NCI-H345 treated with DMSO at 0.1 percent for 48 hours (cell line): ENCODE measurements at regions not wholly inside any gene's neighbourhood (a gene's known extent, or its start where the extent isn't known, plus 50 kb on each side); places are given as distances from the start of the nearest gene placed in this dataset.
"Not testable (repeated sequence)": the region's sequence is repeated elsewhere in the genome, so short reads cannot be mapped to it uniquely, and the experiment has no call there.

Source experiments
- DNase-seq: peaks from one replicate; lab custom pipeline; 2025; ENCODE audit not compliant: unreplicated experiment; lab: John Stamatoyannopoulos, UW

DNA sequence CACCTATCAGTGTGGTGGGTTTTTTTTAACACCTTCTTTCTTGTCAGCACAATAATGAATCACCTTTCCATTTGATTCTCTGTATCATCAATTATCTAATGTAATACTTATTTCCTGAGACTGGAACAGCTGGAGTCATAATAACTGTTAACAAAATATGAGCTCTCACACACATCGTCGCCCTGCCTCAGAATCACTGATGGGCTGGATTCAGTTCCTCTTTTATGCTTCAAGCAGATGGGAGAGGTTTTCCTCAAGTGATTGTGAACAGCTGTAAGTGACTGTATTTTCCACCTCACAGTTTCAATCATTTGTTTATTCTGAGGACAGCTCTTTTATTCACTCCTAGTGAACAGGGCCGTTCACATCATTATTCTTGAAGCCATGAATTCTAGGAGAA is 330.2 kb downstream of the DSC3 start:
- DNase-seq = no peak

DNA sequence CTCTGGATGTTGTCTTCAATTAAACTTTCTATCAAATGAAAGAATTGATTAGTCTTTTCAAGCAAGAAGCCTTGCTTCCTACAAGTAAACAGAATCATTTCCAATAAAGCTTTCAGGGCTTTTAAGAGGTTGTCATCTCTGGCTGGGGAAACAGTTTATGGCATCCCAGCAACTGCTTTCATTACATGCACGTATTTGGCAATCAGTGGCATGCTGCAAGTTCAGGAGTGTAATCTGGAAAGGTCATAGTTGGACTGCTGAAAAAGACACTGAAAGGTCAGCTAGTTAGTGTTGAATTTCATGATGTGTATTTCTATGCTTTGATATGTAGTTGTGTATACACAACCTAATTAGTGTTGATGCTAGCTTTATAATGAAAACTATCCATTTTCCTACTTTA is 332.9 kb downstream of the DSC3 start:
- no peak for DNase-seq

GRCh38 chr18:30705943-30706342 is 336.6 kb downstream of the DSC3 start:
- DNase-seq = no peak

- DNase-seq = no peak
Measured at GRCh38 chr18:30698571-30698970, 344.0 kb downstream of the DSC3 start.

- no peak for DNase-seq
Measured at GRCh38 chr18:30696201-30696600, 346.3 kb downstream of the DSC3 start.

DNA sequence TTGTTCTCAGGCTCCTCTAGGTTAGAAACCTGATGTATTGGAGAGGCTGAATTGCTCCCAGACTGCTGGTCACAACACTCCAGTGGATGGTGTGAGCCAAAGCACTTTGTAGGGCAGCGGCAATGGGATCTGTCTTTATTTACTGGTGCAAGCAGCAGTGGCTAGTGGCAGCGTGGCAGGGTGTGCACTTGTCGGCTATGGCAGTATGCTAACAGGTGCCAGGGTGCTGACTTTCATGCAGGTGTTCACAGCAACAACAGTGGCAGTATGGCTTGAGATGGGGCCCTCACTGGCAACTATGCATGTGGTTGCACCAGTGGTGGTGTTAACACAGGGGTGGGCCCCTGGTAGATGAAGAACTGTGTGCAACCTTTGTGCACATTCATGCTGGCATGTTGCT is 347.8 kb downstream of the DSC3 start:
- DNase-seq = no peak

DNA sequence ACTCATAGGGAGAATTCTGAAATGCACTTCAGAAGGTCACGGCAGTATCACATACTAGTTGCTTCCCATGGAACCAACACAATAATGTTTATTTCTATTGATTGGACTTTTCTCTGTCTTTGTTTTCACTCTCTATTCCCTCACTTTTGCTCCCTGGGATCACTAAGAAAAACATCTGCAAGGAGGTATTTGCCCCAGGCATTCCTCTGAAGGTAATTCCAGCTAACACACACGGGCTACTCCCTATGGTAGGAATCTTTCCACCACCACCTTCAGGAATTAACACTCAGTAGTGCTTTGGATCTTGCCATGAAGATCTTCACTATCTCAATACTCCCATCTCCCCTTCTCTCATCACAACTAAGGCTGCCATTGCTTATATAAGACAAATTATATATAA is 353.3 kb downstream of the DSC3 start:
- no peak for DNase-seq

- no peak for DNase-seq
Measured at GRCh38 chr18:30687501-30687900, 355.0 kb downstream of the DSC3 start.

- DNase-seq = no peak
Measured at GRCh38 chr18:30684825-30685481, 357.6 kb downstream of the DSC3 start.

DNA sequence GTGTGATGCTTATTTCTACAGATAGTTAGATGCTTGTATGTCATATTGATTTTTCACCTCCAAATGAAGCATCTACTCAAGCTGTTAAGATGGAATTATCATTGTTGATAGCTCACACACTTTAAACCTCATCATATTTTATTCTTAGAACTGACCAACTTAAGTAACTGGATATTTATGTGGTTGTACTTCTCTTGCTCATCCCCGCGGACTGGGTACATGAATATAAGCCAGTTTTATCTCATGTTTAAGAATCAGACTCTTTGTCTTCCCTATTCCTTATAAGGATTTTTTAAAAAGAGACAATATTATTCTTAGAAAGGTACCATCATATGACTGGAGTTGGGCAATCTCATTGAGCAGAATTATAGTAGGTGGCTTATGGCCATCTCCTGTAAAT is 358.7 kb downstream of the DSC3 start:
- DNase-seq = no peak

DNA sequence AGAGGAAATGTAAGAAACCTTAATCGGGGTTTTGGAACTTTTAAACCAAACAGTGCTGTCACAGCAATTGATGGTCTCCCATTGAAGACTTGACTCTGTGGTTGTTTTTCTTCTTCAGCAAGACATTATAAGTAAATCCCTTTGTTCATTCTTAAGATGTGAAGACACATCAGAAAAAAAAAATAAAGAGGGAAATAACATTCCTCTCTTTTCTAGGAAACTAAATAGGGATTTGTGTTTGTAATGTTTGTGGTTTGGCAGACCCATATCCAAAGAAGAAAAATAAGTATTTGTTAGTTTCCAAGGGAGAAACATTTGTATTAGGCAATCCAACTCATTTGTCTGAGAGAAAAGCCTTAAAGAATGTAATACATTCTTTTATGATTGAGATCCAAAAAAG is 359.9 kb downstream of the DSC3 start:
- DNase-seq = no peak

DNA sequence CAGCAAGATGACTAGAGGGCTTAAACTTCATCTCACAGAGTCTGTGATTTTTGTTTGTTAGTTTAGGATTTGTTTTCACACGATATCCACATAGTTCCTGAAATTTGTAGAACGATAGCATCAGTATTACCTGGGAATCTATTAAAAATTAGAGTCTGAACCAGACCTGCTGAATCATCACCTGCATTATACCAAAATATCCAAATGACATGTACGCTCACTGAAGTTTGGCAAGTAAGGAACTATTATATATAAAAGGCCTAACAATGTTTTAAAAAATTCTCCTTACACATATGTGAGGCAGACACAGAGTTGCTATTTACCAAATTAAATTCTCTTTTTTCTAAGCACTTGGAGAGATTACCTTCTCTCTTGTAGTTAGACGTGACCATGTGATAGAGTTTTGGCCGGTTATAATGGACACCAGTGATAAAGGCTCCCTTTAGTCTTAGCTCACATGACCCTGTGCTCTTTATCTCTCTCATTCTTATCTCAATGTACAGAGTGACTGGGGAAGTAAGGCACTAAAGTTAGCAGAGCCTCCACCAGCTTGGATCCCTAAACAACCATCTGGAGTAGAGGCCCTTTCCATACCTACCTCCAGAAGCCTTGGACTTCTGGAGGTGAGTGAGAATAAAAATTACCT is 363.1 kb downstream of the DSC3 start:
- DNase-seq = no peak

GRCh38 chr18:30677813-30678212 is 364.7 kb downstream of the DSC3 start:
- not testable (repeated sequence) for DNase-seq

DNA sequence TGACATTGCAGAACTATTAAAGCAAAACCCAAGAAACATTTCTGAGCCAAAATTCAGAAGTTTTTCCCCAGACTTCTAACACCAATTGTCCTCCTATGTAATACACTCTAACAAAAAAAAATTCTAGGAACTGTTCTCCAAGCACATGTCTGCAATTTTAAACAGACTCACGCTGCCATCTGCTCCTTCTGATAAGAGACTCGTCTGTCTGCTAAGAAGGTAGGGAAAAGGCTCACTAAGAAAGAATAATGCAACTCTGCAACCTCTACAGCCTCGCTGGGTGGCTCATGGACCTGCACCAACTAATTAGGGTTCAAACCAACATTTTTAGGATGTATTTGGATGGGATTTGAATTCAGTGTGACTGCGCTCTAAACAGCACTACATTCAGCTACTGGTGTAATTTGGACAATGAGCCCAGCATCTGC is 366.5 kb downstream of the DSC3 start:
- no peak for DNase-seq

DNA sequence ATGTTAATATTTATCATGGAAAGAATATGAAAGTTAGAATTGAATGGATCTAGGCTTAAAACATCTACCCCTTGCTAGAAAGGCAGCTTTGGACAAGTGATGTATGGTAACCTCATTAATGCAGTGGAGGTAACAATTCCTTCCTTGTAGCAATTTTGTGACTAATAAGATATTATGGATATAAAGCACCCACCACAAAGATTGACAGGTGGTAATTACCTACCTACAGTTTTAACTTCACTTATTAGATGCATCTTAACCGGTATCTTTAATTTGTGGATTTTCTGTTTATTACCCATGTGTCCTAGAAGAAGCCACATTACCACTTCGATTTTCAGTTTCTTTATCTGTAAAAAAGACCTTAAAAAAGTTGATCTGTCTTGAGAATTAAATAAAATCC is 367.0 kb downstream of the DSC3 start:
- DNase-seq = no peak

DNA sequence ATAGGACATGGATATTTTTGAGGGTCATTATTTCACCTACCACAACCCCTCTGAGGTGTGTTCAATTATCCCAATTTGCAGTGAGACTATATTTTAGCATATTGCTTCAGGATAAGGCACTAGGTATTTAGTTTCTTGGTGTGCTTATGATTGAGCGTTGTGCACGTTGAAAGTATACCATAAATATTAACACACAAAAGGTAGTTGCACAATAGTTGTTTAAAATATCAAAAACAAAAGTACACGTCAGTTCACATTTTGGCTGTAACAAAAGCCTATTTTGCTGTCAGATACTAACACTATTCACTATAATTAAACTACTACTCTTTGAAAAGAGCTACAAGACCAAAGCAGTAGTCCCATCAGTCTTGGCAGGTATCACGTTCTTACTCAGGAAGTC is 367.5 kb downstream of the DSC3 start:
- no peak for DNase-seq

DNA sequence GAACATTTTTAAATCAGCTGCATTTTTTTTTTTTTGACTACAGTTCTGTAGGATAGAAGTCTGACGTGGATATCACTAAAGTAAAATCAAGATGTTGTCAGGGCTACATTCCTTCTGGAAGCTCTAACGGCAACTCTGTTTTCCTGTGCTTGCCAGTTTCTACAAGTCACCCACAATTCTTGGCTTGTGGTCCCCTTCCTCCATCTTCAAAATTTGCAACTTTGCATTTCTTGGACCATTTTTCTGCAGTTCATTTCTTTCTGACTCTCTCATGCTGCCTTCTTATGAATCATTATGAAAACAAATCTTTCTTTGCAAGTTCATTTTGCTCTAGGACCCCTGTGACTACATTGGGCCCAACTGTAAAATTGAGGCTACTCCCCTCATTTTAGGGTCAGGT is 367.9 kb downstream of the DSC3 start:
- no peak for DNase-seq

DNA sequence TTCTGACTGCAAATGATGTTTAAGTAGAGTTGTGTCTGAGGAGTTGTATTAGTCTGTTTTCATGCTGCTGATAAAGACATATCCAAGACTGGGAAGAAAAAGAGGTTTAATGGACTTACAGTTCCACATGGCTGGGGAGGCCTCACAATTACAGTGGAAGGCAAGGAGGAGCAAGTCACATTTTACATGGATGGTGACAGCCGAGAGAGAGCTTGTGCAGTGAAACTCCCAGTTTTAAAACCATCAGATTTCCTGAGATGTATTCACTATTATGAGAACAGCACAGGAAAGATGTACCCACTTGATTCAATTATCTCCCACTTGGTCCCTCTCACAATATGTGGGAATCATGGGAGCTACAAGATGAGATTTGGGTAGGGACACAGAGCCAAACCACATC is 370.1 kb downstream of the DSC3 start:
- not testable (repeated sequence) for DNase-seq

DNA sequence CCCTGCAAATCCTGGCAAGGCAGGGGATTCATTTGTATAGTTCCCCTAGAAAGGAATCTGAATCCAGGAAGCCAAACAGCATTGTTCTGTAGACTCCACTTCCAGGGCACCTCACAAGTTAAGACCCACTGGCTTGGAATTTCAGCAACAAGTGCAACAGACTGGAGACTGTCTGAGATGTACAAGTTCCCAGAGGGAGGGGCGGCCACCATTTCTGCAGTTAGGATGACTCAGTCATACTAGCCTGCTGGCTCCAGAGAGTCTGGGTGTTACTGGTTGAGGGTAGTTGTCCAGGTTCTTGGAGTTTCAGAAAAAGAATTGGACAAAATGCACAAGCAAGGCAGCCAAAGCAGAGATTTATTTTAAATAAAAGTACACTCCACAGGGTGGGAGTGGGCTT is 384.2 kb downstream of the DSC3 start:
- DNase-seq = no peak

GRCh38 chr18:30652387-30652786 is 390.2 kb downstream of the DSC3 start:
- no peak for DNase-seq

DNA sequence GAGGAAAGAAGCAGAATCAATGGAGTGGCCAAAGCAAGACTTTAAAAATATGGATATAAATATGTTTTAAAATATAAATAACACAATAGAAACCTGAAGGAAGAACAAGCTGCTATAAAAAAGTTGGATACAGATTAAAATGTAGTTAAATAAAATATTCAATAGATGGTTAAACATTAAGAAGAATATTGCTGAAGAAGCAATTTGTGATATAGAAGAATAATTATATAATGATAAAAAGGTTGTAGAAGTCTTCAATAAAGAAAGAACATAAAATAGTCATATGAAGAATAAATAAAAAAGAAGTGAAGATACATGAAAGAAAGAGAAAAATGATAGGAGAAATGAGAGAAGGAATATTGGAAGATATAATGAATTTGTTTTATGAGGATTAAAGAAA is 392.0 kb downstream of the DSC3 start:
- no peak for DNase-seq

DNA sequence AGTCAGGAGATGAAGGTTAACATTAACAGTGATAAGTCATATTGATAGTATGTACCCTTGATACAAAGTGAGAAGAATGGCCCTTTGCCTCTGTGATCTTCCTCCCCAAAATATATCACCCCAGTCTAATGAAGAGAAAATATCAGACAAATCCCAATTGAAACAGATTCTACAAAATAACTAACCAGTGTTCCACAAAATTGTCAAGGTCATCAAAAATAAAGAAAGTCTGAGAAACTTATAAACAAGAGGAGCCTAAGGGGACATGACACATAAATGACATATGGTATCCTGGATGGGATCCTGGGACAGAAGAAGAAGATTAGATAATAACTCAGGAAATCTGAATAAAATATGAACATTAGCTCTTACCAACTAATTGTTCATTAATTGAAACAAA is 398.4 kb downstream of the DSC3 start:
- DNase-seq = no peak

DNA sequence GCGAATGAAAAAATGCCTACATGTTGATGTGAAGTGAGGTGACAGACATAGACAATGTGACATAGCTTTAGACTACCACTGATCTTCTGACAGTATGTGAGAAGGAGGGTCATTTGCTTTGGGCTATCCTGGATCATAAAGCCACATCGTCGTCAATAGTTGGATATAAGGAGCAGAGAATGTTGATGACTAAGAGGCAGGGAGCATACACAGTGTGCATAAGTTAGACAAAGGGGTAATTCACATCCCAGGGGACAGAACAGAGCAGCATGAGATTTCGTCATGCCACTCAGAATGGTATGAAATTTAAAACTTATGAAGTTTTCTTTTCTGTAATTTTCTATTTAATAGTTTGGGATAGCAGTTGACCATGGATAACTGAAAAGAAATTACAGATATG is 403.2 kb downstream of the DSC3 start:
- no peak for DNase-seq
